ENCODE measurements at regions not wholly inside any gene's neighbourhood (a gene's known extent, or its start where the extent isn't known, plus 50 kb on each side); places are given as distances from the start of the nearest gene placed in this dataset.
"Not testable (repeated sequence)": the region's sequence is repeated elsewhere in the genome, so short reads cannot be mapped to it uniquely, and the experiment has no call there.

DNA sequence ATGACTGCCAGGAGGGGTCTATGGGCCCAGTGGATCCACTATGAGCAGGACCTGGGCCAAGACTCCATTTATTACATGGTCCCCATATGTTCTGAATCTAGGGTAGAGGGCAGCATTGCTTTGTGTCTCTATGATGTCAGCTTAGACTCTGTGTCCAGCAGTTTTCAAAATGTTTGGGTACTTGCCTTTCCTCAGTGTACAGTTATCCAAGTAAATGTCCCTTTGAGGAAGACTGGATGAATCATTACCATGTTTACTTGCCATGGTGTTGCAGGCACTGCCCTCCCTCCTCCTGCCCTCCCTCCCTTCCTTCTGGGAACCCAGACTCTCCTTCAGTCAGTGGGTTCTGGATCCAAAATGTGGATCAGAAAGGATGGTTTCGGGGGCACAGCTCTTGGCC, 108.6 kb downstream of the NRN1 start:
- DNase-seq: no peak

DNA sequence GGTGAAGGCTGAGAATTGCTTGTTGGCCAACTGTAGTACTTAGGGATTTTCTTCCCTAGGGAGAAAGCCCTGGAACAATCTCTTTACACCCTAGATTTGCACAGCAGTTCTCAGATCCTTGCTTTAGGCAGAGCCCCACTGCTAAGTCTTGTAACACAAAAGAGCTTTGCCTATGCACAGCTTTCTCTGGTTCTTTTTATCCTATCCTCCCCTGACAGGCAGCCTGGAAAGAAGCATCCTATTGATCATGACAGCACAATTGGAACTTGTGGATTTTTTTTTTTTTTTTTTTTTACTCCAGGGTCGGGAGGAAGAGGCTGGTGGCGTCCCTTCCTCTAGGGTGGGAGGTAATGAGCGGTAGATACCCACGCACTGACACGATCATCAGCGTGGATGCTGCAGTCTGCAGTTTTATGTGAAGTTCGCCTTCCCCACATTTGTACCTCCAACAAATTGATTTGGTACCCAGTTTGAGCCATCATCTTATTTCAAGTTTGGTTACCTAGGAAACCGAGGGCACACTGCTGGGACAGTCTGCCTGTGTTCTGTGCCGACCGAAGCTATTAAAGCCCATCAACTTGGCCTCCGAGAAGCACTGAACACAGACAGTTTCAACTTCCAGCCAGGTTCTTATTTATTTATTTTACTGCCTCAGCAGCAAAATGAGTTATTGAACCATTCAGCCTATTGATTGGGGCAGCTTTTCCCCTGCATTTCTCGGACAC, 110.1 kb downstream of the NRN1 start:
- no peak for DNase-seq

DNA sequence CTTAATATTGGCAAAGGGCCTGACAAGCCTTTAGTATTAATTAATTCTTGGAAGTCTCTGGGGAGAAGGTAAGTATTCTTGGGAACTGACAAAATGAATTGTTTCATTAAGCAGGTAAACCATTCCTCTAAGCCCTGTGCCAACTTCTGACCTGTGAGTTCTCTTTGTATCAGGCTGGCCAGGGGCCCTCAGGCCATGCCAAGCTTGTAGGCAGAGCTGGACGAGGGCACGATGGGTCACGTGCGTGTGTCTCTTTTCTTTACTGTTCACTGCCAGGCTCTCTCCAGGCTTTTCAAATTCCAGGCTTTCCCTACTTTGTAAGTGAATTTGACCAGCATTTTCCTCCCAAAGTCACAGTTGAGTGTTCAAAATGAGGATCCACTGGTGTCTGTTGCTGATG, 112.4 kb downstream of the NRN1 start:
- DNase-seq: peak in 1 of 56 donors; percentile 2

DNA sequence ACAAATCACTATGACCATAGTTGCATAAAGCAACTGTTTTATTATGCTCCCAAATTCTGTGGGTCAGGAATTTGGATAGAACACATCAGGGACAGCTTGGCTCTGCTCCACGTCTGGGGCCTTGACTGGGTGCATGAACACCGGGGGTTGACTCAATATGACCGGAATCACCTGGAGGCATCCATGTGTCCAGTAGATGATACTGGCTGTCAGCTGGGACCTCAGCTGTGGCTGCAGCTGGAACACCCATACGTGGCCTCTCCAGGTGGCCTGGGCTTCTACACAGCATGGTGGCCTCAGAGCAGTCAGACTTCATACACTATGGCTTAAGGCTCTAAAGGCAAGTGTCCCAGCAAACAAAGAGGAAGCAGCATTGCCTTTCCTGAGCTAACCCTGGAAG, 113.4 kb downstream of the NRN1 start:
- no peak for DNase-seq

DNA sequence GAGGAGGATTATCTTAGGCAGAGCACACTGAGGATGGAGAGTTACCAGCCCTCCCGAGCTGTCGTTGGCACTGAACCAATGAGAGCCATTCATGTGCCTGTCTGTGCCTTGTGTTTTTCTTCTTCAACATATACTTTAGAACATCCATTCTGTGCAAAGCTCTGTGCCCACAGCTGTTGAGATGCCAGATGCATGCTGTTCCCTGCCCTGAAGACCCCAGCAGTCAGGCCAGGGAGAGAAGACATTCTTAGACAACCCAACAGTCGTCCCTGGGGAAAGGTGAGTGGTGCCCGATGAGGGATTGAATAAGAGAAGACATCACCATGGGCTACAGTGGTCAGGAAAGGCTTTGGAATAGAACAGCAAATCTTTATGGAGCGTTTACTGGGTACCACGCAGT, 114.1 kb downstream of the NRN1 start:
- DNase-seq: no peak

DNA sequence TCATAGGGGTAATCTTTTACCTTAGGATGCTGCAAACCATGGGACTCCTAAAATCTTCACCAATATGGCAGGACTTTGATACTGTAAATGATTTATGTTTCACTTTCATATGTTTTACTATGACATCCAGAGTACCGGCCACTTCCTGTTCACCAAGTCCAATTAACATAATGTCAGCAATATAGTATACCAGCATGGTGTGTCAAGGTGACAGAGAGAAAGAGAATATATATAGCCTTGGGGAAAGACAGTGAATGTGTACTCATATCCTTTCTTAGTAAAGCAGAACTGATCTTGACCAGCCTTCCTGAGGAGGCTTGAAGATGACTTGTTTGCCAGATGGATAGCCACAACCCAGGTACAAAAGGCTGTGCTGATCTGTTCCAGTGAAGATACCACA, 127.9 kb downstream of the NRN1 start:
- DNase-seq: no peak

DNA sequence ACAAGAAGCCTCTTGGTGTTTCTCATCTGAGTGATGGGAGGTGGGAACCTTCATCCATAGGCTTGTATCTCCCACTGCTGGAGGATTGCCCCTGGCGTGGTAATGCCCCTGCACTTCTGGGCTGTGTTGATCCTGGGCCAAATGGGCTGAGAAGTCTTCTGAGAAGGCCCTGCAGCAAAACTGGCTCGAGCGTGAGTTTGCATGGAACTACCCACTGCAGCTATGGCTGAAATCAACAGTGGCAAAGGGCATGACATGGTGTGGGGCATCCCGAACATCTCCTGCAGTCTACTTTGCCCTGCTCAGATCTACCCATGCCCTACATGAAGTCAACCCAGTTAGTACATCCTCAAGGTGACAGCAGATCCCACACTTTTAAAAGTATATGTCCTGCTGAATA, 130.6 kb downstream of the NRN1 start:
- no peak for DNase-seq

DNA sequence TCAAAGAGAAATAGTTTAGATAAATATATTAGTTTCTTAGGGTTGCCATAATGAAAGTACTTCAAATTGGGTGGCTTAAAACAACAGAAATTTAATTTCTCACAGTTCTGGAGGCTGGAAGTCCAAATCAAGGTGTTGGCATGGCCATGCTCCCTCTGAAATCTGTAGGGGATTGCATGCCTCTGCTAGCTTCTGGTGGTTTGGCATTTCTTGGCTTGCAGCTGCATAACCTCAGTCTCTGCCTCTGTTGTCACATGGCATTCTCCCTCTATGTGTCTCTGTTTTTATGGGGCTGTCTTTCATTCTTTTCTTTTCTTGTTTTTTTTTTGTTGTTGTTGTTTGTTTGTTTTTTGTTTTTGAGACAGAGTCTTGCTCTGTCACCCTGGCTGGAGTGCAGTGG, 132.7 kb downstream of the NRN1 start:
- not testable (repeated sequence) for DNase-seq

DNA sequence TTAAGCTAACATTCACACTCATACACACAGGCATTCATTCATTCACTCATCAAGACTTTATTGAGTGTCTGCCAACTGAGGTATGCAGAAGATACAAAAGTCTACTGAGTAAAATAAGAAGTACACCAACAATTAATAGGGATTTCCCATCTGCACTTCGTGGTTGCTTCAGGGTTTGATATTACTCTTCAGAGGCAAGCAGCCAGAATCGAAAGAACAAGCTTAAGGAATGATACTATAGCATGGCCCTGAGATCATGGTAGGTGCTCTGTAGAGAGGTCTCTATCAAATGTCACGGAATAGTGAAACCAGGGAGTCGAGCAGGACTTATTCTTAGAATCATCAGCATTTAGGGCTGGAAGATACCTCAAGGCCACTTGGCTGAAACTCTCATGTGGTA, 135.4 kb downstream of the NRN1 start:
- no peak for DNase-seq

DNA sequence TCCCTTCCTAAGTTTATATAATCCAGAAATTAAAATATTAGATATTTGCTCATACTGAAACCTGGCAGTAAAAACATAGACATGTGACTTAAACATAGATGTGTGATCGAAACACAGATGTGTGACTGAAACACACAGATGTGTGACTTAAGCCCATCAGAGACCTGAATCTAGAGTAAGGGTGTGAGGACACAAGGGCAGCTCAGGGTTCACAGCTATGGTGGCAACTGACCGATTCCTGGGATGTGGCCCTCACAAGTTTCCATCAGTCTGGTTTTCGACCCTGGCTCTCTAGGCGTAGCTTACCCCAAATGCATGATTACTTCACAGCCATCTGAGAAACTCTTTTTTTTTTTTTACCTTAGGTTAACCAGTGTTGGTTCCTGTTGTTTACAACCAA, 137.0 kb downstream of the NRN1 start:
- DNase-seq: no peak

DNA sequence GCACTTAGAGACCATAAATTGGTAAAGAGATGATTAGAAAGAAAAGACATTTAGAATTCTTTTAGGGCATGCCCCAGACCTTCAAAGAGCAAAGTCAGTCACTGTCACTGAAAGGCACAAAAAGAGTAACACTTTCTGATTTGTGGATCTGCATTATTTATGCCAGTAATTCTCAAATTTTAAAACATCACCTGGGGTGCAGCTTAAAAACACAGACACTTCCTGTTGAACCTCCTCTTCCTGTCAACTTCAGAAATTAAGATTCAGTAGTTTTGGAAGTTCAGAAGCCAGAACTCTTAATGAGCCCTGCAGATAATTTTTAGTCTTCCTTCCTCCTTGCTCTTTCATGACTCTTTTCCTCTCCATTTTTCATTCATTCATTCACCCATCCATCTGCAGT, 137.5 kb downstream of the NRN1 start:
- no peak for DNase-seq

DNA sequence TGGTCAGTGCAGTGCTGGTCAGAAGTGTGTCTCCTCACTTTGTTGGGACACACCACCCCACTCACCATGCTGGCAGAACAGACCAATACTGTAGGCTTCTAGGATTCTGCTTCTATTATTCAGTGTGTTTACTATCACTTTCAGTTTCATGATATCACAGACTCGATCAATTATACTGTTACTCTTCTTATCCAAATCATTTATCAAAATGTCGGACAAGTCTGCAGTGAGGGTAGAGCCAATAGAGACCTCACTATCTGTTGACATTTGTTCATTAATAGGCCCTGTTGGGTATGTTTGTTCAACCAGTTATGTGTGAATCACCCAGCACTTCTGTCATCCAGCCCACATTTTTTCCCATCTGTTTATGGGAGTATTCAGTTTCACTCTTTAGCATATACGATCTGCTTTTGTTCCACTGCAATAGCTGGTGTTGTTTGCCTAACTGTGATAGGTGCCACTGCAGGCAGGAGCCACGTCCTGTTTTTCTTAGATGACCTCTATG, 140.1 kb downstream of the NRN1 start:
- peak in 1 of 56 donors; percentile 17 for DNase-seq

DNA sequence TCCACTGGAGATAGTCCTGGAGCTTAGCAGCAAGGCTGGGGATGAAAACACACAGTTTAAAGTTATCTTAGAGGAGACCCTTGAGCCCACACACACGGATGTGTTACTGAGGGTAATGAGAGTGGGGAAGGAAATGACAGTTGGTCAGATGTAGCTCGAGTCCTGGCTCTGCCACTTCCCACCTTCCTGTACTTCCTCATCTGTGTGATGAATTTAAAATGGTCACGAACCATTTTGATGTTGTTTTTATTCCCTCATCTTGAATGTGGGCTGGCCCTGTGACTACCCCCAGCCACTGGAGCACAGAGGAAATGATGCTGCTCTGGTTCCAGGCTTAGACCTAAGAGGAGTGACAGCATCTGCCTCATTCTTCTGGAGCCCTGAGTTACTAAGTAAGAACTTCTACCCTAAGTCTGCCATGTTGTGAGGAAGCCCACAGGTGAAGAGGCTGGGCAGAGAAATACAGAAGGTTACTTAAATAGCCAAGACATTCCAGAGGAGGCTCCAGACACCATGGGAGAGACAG, 141.2 kb downstream of the NRN1 start:
- DNase-seq: no peak

DNA sequence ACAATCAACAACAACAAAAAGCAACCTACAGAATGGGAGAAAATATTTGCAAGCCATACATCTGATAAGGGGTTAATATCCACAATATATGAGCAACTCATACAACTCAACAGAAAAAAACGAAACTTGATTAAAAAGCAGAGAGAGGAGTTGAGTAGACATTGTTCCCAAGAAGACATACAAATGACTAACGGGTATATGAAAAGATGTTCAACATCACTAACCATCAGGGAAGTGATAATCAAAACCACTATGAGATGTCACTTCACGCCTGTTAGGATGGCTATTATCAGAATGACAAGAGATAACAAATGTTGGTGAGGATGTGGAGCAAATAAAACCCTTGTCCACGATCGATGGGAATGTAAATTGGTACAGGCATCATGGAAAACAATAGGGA, 145.9 kb downstream of the NRN1 start:
- DNase-seq: no peak

DNA sequence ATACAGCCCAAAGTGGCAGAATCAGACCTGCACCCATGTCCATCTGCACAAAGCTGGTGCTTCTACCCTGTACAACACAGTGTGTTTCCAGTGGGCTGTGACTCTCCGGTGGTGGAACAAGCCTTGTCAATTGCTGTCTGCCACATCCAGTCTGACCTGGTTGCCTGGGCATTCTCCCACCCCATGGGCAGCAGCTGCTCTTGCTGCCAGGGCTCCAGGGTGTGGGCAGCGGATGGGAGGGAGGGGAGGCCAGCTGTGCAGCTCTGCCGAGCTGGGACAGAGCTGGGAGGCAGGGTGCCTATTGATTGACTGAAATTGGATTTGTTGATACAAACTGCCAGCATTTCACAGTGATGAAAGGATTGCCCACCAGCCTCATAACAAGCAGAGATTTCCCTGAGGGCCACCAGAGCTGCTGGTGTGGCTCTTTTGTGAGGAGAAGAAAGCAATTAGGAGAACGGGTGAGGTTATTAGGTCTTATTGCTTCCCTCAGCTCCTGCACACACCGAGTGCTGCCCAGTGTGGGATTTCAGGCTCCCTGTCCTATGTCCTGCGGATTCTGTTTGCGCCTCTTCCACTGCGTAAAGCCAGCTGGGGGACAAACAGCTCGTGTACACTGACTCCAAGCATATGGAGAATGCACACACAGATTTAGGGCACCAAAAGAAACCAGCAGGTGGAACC, 150.8 kb downstream of the NRN1 start:
- no peak for DNase-seq

DNA sequence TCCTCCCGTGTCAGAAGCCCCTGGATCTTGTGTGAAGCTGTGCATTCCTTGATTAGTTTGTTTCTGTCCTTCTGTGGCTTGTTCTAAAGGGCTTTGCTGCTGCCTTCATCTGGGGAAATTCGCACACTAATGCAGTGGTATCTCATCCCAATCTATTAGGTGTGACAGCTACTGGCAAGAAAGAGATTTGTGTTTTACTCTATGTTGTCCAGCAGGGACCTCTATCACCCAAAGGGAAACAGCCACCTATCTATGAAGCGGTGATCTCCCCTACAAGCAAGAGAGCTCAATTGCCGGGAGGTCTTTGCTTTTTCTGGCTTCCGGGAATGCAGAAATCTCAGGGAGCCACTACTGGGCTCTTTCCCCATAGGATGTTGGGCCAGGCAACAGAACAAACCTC, 151.8 kb downstream of the NRN1 start:
- no peak for DNase-seq

DNA sequence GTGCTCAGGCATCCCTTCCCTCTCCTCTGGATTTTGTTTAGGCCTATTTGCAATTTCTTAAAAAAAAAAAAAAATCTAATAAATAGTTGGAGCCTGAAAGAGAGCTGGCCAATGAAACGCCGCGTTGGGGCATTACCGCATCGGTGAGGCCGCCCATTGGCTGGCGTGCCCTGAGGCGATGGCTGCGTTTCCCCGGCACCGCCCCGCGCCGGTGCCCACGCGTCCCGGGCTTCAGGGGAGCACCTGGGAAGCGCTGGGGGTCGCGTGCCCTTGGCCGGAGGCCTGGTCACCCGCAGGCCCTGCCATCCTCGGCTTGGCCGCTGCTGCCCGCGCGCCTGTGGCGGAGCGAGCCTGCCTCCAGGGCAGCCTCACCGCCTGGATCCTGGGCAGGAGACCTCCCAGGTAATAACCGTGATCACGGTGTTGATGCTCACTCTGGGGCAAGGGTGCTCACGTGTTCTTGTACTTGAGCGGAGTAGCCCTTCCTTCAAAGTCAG, 155.4 kb downstream of the NRN1 start:
- DNase-seq: peak in 49 of 56 donors; percentile 17 to 87 (median 57)

DNA sequence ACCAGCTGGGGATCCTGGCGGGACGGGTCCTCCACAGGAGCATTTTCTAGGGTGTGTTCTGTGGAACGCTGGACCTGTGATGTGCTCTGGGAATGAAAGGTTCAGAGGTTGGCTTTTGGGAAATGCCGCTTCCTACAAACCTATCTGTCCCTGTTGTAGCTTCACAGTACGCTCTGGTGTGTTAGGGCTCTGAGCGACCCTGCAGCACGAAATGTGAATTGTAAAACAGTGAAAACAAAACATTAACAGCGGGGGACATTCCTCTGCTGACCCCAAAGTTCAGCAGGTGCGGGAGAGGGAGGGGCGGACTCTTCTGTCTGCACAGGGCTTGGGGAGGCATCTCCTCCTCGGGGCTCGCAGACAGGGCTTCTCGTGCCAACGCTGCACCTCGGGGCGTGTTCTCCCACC, 155.9 kb downstream of the NRN1 start:
- no peak for DNase-seq

DNA sequence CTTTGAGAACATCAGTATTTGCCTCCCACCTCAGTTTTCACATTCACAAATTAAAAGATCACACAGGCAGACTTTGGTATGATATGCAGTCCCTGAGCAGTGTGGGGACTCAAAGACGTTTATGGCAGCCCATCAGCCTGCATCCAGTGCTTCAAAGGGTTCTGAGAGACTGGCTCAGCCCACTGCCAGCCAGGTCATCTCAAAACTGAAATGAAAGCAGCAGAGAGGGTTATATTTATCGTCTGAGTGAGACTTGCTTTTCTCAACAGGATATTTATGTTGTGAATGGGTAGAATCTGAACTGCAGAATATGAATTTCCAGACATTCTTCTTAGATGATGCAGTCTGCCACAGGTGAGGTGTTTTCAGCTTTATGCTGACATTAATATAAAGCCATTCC, 159.8 kb downstream of the NRN1 start:
- DNase-seq: no peak

DNA sequence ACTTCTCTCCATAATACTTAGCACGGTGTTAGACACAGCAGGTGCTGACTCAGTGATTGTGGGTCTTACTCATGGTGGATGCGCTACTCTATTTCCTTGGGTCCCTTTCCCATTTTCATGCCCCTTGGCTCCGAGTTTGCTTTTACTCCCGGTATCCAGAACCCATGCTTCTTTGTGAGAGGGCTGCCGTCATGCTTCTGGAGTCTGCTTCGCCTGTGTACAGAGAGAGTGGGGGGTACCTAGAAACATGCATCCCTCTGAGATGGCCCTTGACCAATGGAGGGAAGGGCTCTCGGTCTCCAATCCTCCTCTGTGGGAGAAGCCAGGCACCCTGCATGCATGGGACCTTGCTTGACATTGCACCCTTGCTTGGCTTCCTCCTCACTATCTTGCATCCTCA, 160.4 kb downstream of the NRN1 start:
- DNase-seq: no peak

DNA sequence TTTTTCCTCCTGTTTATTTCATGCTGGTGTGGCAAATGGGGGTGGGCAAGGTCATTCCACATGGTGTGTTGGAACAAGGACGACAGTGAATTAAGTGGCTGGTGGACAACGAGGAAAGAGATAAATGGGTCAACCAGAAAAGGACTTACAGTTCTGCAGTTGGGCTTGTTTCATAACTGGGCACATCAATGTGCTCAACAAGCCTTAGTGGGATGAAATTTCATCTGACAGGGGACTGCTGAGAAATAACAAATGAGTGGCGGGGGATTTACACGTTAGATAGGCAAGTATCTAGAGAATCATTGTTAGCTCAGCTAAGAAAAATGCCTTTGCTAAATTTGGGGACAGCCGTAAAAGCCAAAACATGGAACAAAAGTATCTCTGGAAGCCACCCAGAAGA, 163.6 kb downstream of the NRN1 start:
- DNase-seq: no peak

DNA sequence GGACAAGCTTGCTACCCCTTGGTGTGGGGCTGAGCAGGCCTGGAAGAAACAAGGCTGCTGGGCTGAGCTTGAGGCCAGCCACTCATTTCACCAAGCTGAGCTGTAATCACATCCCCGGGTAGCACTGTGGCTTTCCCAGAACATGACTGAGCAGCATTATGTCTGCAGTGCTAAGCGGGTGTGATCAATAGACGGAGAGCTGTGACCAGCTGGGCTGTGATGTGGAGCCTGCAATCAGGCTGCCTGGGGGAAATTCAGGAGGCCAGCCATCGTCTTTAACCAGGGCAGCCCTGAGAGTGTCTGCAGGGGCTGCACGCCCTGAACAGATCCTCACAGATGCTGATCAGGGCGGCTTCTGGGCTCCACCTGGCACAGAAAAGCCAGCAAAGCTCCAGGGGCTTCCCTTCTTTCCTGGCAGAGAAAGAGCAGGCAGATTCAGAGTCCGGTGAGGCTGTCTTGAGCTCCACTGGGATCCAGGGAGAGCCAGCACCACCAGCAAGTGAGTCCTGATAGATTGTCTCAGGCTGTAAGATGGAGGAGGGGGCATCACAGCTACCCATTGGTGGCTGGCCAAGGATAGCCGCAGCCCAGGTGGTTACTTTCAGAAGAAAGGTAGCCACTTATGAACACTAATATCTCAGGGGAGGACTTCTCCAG, 165.9 kb downstream of the NRN1 start:
- peak in 2 of 56 donors; percentile 14 to 18 for DNase-seq
